ENCODE measurements at regions not wholly inside any gene's neighbourhood (a gene's known extent, or its start where the extent isn't known, plus 50 kb on each side); places are given as distances from the start of the nearest gene placed in this dataset.

- no peak for DNase-seq (ENCODE audit: low spot score)
Observed at GRCh38 chr3:25355034-25355885, 72.8 kb upstream of the RARB start.

GRCh38 chr3:25355998-25356397 lies 72.1 kb upstream of the RARB start:
- DNase-seq (ENCODE audit: low spot score): no peak
- no peak for TF ChIP-seq CTCF (IDR thresholded peaks at IDR 0.05; ENCODE audit: extremely low read depth, missing control alignments)

More at GRCh38 chr3:25355034-25355885, 72.8 kb upstream of the RARB start:
- TF ChIP-seq CTCF (IDR thresholded peaks at IDR 0.05; ENCODE audit: extremely low read depth, missing control alignments): no peak

- no peak for TF ChIP-seq CTCF (IDR thresholded peaks at IDR 0.05; ENCODE audit: extremely low read depth, missing control alignments)
- no peak for DNase-seq (ENCODE audit: low spot score)
Observed at GRCh38 chr3:25362118-25362517, 65.9 kb upstream of the RARB start.

- no peak for TF ChIP-seq CTCF (IDR thresholded peaks at IDR 0.05; ENCODE audit: extremely low read depth, missing control alignments)
Observed at GRCh38 chr3:25365636-25366035, 62.4 kb upstream of the RARB start.

GRCh38 chr3:25367025-25367424 lies 61.0 kb upstream of the RARB start:
- TF ChIP-seq CTCF (IDR thresholded peaks at IDR 0.05; ENCODE audit: extremely low read depth, missing control alignments): no peak
- no peak for DNase-seq (ENCODE audit: low spot score)

More at GRCh38 chr3:25365636-25366035, 62.4 kb upstream of the RARB start:
- no peak for DNase-seq (ENCODE audit: low spot score)

GRCh38 chr3:25372167-25372566 lies 55.9 kb upstream of the RARB start:
- DNase-seq (ENCODE audit: low spot score): no peak
- TF ChIP-seq CTCF (IDR thresholded peaks at IDR 0.05; ENCODE audit: extremely low read depth, missing control alignments): no peak

GRCh38 chr3:25376340-25376739 lies 51.7 kb upstream of the RARB start:
- TF ChIP-seq CTCF (IDR thresholded peaks at IDR 0.05; ENCODE audit: extremely low read depth, missing control alignments): no peak
- DNase-seq (ENCODE audit: low spot score): no peak

Measured in GM20000 (cell line).